Stomach (tissue), 8 donors: ENCODE measurements at regions not wholly inside any gene's neighbourhood (a gene's known extent, or its start where the extent isn't known, plus 50 kb on each side); places are given as distances from the start of the nearest gene placed in this dataset.

ENCODE experiments used
- DNase-seq, 2 donors: peaks; one replicate each; pipeline versions ENCODE4 v3.0.0 to v3.0.0-alpha.2; 2013 to 2019
- H3K27ac ChIP-seq, 5 donors: fragments of 200-600 bp in 4 of 5; sonication (generic) in 4 of 5; one replicate each; pipeline ENCODE4 v1.5.1; 2013 to 2019; ENCODE audit warnings: mild to moderate bottlenecking in 1 of 5, moderate library complexity in 1 of 5
- H3K27me3 ChIP-seq, 3 donors: fragments of 200-600 bp; sonication (generic); one replicate each; pipeline ENCODE4 v1.5.1; 2017 to 2019; ENCODE audit warnings: mixed run types in 1 of 3
- H3K36me3 ChIP-seq, 4 donors: fragments of 200-600 bp; sonication (generic); 1 replicate in 3 of 4; 2 replicates in 1 of 4; pipeline ENCODE4 v1.5.1; 2016 to 2019
- H3K4me1 ChIP-seq, 4 donors: fragments of 200-600 bp; sonication (generic); one replicate each; pipeline ENCODE4 v1.5.1; 2016 to 2019
- H3K4me3 ChIP-seq, 4 donors: fragments of 200-600 bp; sonication (generic) in 3 of 4; one replicate each; pipeline ENCODE4 v1.5.1; 2016 to 2019; ENCODE audit warnings: mild to moderate bottlenecking in 1 of 4
- H3K9me3 ChIP-seq, 4 donors: fragments of 200-600 bp; sonication (generic); one replicate each; pipeline ENCODE4 v1.5.1; 2016 to 2019
- CTCF ChIP-seq, 7 experiments: fragments of 450-650 bp in 4 of 7; fragments of 200-600 bp in 3 of 7; sonication (generic) in 3 of 7; IDR thresholded peaks; one replicate each; pipeline ENCODE4 v1.5.1; 2016 to 2019; ENCODE audit warnings: antibody characterized with exemption in 7 of 7, control low read depth in 2 of 7, mild to moderate bottlenecking in 1 of 7
- EP300 ChIP-seq: sonication (generic); formaldehyde crosslinking; IDR thresholded peaks from one replicate; pipeline ENCODE4 v1.6.1; 2017; ENCODE audit warnings: antibody characterized with exemption
- POLR2A ChIP-seq, 4 donors: fragments of 450-650 bp; IDR thresholded peaks; one replicate each; pipeline ENCODE4 v1.6.1; 2016; ENCODE audit warnings: antibody characterized with exemption in 4 of 4, control low read depth in 2 of 4, mild to moderate bottlenecking in 1 of 4, moderate library complexity in 1 of 4
- POLR2AphosphoS5 ChIP-seq, 3 donors: sonication (generic); formaldehyde crosslinking; IDR thresholded peaks; one replicate each; pipeline ENCODE4 v1.6.1; 2016; ENCODE audit warnings: antibody characterized with exemption in 3 of 3
- WGBS, 5 donors: extraction: QIAGEN DNeasy Blood & Tissue Kit in 3 of 5; methylation state at CpG; one replicate each; pipeline versions ENCODE4 v1.1.5 to v1.1.7; 2013 to 2018; 5-methylcytosine and 5-hydroxymethylcytosine counted together
- intact Hi-C: fragments of 100-400 bp; cut with DNase I; formaldehyde crosslinking; loops from one replicate; pipeline ENCODE4 v1.15.1; 2023; ENCODE audit warnings: low total_unique reads
- donor health status: healthy with polysubstance abuse.
- donor health status: Bipolar disorder and iron deficiency.
- donor health status: healthy.

DNA sequence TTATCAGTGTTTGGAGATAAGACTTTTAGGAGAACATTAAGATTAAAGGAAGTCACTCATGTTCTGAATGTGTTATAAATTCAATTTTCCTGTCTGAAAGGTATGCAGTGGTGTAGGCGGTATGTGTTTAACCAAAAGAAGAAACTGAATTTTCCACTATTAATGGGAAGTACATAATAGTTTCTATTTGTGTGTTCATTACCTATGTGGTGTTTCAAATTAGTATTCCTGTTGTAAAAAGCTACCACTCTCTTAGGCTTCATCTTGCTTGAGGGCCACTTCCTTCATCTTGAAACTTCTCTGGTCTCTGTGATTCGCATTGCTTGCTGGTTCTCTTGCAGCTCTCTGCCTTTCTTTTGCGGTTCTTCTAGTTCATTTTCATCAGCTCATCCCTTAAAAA lies 123.4 kb downstream of the HLX start:
- H3K4me1 ChIP-seq: no peaks in the 10 kb centered on the region
- no peaks in the 10 kb centered on the region for H3K27me3 ChIP-seq
- no peak for DNase-seq
- H3K36me3 ChIP-seq: no peaks in the 10 kb centered on the region
- H3K27ac ChIP-seq: no peak overlapping the region
- intact Hi-C loops: no loop called here
- TF ChIP-seq EP300 (no peak), CTCF (IDR thresholded peaks at IDR 0.05) (no peak), POLR2AphosphoS5 (IDR thresholded peaks at IDR 0.05) (no peak), POLR2A (IDR thresholded peaks at IDR 0.05) (no peak)
- peaks cover 0 to 6% (median 0%) of the 10 kb centered on the region in 4 donors for H3K9me3 ChIP-seq
- 91 to 94% (median 92%) methylated on average over 3 of the region's 3 CpGs for WGBS, 5 donors
- no peak overlapping the region for H3K4me3 ChIP-seq

GRCh38 chr1:221011145-221011544 lies 131.9 kb downstream of the HLX start:
- H3K9me3 ChIP-seq: no peaks in the 10 kb centered on the region
- TF ChIP-seq POLR2A (IDR thresholded peaks at IDR 0.05) (no peak), CTCF (IDR thresholded peaks at IDR 0.05) (no peak), POLR2AphosphoS5 (IDR thresholded peaks at IDR 0.05) (no peak), EP300 (no peak)
- DNase-seq: no peak
- intact Hi-C loops: no loop called here
- no peaks in the 10 kb centered on the region for H3K4me1 ChIP-seq
- no peak overlapping the region for H3K4me3 ChIP-seq
- H3K27ac ChIP-seq: no peak overlapping the region
- no peaks in the 10 kb centered on the region for H3K27me3 ChIP-seq
- no peaks in the 10 kb centered on the region for H3K36me3 ChIP-seq
- 49 to 82% (median 78%) methylated on average over 1 of the region's 1 CpG for WGBS, 5 donors

DNA sequence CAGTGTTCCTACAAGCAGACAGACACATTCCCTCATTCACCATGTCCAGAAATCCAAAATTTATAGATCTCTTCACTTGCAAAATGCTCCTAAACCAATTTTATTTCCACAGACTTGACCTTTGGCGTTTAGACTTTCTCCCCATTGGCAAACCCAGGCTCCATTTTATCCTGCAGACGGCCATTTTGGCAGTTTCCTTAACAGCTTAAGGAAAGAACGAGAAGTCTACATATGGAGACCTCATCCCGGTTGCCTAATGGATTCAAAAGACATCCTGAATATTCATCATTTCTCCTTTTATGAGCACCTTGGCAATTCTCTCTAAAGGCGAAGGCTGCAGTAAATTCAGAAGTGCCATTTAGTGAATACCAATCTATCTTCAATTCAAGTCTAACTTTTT lies 132.9 kb downstream of the HLX start:
- TF ChIP-seq POLR2A (IDR thresholded peaks at IDR 0.05): no peak
- no peak for DNase-seq
- no peaks in the 10 kb centered on the region for H3K27me3 ChIP-seq
- no peak overlapping the region for H3K4me3 ChIP-seq
- 84 to 92% (median 86%) methylated on average over 5 of the region's 5 CpGs for WGBS, 5 donors
- no peaks in the 10 kb centered on the region for H3K36me3 ChIP-seq
- H3K4me1 ChIP-seq: no peaks in the 10 kb centered on the region
- intact Hi-C loops: no loop called here
- no peaks in the 10 kb centered on the region for H3K9me3 ChIP-seq
- H3K27ac ChIP-seq: no peak overlapping the region

- Histone ChIP-seq H3K27me3 (no peaks in the 10 kb centered on the region), H3K27ac (no peak overlapping the region), H3K4me3 (no peak overlapping the region), H3K4me1 (no peaks in the 10 kb centered on the region), H3K36me3 (no peaks in the 10 kb centered on the region), H3K9me3 (no peaks in the 10 kb centered on the region)
- TF ChIP-seq POLR2A (IDR thresholded peaks at IDR 0.05): no peak
- TF ChIP-seq POLR2AphosphoS5 (IDR thresholded peaks at IDR 0.05): no peak
- TF ChIP-seq CTCF (IDR thresholded peaks at IDR 0.05): no peak
- no peak for TF ChIP-seq EP300
- WGBS, 5 donors: 62 to 81% (median 65%) methylated on average over 3 of the region's 3 CpGs
- DNase-seq: no peak
- intact Hi-C loops: no loop called here
Measured at GRCh38 chr1:221013691-221014660, 134.7 kb downstream of the HLX start.
